Activated CD4-positive, alpha-beta T cell treated with anti-CD3 and anti-CD28 coated beads, Interleukin-2, Interleukin-6, amounts not matched to agents 100 ng/mL and 50 ng/mL, durations not matched to agents 16 hours and 8 hours (primary cell): ENCODE measurements at regions not wholly inside any gene's neighbourhood (a gene's known extent, or its start where the extent isn't known, plus 50 kb on each side); places are given as distances from the start of the nearest gene placed in this dataset.

Experiments
- DNase-seq: peaks from one replicate; pipeline ENCODE4 v3.0.0-alpha.2; 2020

DNA sequence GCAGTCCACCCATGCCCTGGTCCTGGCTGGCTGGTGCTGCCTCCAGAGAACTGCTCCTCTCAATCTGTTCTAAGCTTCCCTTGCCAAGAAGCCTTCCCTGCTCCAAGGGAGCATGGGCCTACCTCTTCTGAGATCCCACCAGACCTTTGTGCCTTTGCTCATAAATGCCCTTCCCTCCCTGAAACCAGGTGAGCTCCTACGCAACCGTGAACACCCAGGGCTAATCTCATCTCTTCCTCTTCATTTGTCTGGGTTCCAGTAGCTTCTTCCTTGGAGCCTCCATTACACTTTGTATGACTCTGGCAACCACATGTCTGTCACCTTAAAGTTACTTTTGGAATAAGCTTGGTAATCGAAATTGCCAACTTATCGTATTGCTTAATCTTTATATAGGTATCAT is 270.6 kb downstream of the PBX3 start:
- no peak for DNase-seq

DNA sequence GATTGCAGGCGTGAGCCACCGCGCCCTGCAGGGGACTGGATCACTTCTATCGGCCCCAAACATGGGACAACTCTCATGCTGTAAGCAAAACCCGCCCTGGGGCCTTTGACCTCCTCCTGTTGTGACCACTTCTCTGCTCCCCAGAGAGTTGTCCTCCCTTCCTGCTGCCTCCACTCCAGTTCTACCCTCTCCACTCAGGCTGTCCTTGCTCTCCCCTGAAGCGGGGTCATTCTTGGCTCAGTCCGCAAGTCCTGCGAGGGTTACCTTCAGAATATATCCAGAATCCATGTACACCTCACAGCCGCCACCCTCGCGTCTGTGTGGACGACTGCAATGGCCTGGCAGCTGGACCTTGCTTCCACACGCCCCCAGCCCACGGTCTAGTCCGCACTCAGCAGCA is 273.7 kb downstream of the PBX3 start:
- DNase-seq, result no peak

DNA sequence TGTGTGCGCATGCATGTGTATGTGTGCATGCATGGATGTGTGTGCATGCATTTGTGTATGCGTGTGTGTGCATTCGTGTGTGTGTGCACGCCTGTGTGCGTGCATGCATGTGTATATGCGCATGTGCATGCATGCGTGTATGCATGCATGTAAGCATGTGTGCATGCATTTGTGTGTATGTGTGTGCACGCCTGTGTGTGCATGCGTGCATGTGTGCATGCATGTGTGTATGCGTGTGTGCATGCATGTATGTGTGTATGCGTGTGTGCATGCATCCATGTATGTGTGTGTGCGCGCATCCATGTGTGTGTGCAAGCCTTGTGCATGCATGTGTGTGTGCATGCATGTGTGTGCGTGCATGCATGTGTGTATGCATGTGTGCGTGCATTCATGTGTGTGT is 276.8 kb downstream of the PBX3 start:
- DNase-seq, result no peak

DNA sequence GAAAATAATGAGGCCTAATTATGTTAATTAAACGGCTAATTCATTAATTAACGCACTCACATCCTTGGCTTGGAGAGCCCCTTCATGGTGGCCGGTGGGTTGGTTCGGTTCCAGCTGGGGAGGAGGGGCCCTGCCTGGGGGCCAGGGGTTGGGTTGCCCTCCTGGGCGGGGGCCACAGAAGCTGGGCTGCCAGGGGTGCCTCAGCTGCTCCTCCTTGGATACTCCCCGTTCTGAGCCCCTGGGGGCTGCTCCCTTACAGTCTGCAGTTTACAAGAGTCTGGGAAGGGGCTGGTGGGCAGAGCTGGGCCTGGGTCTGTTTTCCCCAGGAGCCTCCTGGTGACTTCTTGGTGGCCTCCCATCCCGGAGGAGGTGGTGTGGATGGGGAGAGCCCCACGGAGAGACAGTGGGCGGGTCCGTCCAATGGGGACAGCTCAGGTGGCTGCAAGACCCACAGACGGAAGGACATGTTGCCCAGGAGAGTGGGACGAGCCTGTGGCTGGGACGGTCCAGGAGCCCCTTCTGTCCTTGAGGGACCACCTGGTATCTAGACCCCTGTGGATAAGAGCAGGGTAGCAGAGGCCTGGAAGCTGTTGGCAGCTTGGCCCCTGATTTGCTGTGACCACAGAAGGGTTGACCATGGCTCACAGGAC is 277.5 kb downstream of the PBX3 start:
- DNase-seq, result no peak

DNA sequence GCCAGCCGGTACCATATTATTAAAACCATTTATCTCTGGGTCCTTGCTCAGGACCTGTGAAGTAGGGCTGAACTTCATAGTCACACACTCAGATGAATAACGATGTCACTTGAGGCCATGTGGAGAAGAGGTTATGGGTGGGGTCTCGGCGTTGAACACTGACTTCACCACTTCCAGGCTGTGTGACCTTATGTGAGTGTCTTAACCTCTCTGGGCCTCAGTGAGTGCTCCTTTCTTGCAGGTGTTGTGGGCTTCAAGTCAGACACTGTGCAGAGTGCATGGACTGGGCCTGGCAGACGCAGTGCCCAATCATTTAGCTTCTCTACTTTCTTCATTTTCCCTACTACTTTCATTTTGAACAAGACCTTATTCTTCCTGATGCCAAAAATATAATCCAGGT is 278.8 kb downstream of the PBX3 start:
- no peak for DNase-seq

DNA sequence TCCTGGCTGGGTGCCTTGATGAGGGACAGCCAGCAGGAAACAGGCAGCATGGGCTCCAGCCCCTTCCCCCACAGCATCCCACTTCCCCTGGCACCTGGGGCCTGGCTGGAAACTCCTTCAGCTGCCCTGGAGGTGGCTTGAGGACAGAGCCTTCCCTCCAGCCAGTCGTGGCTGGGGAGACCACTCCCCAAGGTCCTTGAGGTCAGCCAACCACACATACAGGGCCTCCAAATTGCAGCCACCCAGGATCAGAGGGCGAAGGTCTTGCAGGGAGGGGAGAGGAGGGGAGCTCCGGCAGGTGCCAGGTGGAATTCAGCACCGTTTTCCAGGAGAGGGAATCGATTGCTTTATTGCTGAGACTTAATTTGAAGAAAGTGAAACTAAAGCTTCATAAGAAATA is 280.4 kb downstream of the PBX3 start:
- no peak for DNase-seq

DNA sequence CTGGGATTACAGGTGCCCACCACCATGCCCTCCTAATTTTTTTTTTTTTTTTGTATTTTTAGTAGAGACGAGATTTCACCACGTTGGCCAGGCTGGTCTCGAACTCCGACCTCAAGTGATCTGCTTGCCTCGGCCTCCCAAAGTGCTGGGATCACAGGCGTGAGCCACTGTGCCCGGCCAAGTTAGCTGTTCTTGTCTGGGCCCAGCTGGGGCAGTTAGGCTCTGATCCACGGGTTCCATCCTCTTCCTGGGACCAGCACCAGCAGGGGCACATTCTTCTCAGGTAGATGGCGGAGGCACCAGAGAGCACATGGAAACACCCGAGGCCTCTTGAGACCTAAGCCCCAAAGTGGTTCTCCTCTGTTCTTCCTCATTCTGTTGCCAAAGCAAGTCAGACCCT is 281.6 kb downstream of the PBX3 start:
- no peak for DNase-seq

DNA sequence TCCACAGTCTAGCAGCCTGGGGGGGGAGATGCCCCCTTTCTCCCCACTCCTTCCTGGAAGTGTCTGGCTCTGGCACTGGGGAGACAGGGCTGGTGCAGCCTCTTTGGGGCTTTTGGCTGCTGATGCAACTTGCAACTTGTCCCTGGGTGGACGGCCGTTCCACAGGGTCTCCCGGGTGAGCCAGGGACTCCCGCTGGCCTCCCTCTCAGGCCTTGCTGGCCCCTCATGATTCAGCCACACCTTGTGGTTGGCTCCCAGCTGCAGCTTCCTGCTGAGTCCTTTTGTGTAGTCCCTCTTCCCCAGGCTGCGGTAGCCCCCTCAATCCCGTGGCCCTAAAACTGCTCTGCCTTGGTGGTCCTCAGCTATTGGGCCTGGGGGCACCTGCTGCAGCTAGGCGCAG is 283.5 kb downstream of the PBX3 start:
- no peak for DNase-seq

DNA sequence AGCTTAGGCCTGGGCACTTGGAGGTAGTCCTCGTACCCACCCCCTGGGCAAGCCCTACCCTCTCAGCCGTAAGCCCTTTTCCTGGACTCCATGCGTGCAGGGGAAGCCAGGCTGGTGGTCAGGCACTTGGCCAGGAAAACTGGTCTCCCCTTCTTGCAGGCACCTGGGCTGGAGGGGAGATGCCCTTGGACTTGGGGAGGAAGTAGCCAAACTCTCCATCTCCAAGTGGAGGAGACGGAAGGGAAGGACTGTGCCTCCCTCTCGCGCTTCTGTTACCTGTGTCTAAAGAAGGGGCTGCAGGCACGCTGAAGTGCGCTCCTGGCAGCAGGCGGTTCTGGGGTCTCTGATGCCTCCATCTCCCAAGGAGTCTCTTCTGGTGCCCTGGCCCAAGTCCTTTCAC is 283.9 kb downstream of the PBX3 start:
- DNase-seq, result no peak

DNA sequence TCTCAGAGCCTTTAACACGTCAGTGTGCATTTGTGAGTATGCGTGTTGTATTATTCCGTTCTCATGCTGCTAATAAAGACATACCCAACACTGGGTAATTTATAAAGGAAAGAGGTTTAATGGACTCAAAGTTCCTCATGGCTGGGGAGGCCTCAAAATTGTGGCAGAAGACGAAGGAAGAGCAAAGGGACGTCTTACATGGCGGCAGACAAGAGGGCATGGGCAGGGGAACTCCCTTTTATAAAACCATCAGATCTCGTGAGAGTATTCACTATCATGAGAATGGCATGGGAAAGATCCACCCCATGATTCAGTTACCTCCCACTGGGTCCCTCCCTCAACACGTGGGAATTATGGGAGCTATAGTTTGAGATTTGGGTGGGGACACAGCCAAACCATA is 285.0 kb downstream of the PBX3 start:
- DNase-seq, result no peak

DNA sequence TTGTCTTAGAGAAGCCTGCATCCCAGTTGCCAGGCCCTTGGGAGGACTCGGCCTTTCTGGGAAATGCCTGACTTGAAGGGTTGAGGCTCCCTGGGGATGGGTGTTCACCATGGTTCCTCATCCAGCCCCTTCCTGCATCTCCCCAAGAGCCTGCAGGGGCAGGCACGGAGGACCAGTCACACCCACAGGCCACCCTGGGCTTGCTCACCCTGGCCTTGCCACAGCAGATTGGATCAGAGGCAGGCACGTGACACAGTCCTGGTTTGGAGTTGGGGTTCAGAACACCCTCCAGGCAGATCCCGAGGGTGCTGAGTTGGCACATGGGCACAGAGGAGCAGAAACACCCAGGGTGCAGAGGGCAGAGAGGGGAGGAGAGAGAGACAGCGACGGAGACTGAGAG is 286.1 kb downstream of the PBX3 start:
- DNase-seq, result no peak

DNA sequence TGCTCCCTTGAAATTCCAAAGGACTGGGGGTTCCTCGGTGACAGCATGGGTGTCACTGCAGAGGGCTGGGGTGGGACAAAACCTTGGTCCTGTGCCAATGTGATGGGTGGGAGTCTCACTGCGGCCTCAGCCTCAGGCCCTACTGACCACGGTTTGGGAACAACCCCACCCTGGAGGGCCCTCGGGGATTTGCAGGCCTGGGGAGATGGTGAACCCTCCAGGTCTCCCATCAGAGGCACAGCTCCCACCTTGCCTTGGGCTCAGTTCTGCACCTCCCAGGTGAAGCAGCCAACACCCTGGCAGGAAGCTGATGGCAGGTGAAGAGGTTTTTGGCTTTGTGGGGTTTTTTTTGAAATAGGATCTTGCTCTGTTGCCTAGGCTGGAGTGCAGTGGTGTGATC is 286.8 kb downstream of the PBX3 start:
- DNase-seq, result no peak

DNA sequence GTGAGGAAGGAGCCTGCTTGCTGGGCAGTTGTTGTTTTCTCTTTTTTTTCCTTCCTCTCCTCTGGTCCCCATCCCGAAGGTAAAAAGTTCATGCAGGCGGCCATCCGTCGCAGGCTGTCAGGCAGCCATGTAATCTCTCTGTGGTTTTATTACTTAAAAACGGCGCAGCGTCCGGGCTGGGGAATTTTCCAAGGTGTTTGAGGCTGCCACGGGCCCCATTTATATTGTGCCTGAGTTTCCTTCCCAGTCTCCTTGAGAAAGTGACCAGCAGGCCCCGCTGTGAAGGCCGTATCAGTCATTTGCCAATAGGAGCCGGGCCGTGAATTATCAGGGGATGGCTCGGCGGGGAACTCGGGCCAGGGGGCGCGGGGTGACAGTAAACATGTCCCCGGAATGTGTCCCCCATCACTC is 289.7 kb downstream of the PBX3 start:
- no peak for DNase-seq

DNA sequence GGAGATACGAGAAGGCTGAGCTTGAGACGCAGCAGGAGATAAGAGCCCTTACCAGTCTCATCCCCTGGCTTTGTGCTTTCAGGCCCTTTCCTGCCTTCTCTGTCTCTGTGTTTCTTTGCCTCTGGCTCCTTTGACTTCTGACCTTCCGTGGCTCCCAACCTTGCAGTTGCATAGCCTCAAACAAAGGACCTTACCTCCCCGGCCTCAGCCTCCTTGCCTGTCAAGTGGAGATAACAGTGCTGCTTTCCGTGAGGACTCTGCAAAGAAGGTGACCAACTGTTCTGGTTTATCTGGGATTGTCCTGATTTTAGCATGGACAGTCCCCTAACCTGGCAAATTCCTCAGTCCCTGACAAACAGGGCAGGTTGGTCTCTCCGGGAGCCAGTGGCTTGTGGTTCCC is 287.8 kb upstream of the MVB12B start:
- no peak for DNase-seq

DNA sequence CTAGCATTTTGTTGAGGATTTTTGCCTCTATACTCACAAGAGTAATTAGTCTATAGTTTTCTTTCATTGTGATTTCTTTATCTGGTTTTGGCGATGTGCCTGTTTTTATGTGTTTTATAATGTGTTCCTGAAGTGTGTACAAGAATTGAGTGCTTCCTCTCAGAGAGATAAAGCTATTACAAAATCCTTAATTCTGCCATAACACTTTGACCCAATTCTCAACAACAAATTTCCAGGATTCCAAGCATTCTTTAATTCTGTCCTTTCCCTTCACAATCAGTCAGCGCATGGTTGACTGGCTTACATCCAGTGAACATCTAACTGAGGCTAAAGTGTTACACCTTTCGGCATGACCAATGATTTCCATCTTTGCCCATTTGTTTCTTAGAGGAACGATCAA is 282.9 kb upstream of the MVB12B start:
- no peak for DNase-seq

DNA sequence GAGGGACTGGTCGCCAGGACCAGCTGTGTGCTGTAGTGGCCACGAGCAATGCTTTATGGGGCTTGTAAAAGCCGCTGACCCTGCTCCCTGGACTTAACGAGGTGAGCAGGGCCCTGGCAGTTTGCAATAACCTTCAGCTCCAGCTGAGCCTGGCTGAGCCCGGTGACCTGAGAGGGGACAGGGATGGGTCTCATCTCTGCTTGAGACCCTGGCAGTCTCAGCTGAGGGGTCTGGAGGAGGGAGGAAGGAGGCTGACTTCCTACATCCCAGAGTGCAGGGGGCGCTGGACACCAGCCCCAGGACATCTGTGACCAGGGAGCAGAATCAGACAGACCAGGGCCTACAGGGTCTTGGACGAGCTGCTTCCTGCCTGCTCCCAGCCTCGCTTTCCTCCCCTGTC is 277.5 kb upstream of the MVB12B start:
- no peak for DNase-seq

DNA sequence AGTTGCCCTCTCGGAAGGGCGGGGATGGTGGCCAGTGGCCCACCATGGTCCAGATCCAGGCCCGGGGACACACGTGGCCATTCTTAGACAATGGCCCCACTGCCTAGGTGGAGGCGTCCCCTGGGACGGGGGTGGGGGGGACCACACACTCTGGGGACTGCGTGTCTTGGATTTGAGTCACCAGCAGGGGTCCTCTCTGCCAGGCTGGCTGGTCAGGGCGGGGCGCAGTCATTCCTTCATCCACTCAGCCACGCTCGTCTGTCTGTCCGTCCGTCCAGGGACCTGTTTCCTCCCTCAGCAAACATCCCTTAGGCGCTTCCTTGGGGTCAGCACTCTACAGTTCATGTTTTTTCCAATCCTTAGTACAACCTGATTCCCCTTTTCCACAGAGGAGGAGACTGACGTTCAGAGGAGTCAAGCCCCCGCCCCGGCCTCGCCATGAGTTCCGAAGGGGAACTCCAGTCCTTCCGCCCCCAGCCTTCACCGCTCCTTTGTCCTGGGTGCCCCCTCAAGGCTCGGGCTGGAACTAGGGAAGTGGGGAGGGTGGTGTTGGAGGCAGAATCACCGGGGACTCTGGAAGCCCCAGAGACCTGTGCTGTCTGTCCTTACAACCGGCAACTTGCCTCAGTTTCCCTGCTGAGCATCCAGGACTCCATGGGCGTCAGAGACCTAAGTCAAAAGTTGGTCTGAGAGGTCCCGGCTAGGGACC is 276.6 kb upstream of the MVB12B start:
- no peak for DNase-seq

DNA sequence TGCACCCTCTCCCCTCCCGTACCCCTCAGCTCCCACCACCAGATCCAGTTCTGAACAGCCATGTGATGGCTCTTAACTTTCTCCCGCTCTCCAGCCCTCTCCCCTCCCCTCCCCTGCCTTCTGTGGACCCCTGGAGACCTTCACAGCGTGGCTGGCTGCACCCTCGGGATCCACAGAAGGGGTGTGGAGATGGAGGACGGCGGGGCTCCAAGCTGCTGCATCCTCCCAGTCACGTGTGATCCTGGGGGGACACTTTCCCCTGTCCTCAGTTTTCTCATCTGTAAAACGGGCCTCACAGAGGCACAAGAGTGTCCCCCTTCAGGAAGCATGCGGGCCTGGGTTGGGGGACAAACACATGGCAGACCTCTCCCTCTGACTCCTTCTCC is 276.0 kb upstream of the MVB12B start:
- DNase-seq, result no peak

DNA sequence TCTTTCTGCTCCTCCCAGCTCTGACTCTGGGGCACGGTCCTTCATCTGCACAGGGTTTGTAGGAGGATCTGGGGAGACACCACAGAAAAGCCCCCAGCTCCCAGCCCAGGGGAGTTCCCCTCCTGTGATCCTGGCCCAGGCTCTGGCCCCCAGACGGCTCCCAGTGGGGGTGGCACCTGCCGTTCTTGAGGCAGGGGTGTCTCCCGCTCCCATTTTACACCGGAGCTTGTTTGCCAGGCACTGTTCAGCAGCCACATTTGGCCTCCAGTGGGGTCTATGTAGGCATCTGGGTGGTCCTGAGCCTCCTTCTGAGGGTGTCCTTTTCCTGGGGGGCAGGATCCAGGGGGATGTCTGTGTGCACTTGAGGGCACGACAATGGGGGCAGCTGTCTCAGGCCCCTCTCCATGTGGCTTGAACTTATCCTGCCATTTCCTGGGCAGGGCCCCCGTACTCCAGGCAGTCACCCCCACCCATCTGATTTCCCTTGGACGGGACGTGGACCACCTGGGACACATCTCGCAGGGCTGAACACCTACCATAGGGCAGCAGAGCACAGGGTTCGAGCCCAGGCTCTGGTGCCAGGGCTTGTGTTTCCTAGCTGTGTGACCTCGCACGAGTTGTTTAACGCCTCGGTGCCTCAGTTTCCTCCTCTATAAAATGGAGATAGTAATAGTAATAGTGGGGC is 275.0 kb upstream of the MVB12B start:
- no peak for DNase-seq

DNA sequence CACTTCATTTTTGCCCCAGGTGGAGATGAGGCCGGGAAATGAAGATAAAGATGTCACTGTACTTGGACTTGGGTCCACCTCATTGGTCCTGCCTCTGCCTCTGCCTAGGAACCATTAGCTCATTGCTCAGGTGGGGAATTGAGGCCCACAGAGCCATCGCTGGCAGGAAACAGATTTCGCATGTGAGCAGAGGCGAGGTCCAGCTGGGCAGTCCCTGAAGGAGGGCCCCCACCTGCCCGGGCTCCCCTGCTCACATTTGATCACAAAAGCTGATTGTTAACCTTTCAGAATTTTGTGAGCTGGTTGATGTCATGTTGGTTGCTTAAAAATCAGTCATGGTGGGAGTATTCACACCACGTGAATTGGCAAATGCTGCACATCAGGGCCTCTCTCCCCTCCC is 273.8 kb upstream of the MVB12B start:
- no peak for DNase-seq

DNA sequence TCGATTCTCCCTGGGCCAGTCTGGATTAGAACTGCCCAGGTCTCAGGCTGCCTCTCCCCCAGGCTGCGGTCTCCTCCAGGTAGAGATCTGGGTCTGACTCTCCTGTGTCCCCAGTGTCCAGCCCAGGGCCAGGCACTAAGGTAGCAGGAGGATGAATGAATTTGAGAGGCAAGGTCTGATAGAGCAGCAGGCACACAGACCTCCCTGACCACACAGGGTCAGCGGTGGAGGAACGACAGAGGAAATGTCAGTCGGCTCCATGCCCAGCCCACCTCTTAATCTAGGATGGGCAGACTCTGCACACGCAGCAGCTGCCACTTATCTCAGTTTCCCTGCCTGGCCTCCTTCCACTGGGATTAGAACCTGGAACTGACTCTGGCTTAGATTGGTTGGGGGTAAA is 272.7 kb upstream of the MVB12B start:
- no peak for DNase-seq

DNA sequence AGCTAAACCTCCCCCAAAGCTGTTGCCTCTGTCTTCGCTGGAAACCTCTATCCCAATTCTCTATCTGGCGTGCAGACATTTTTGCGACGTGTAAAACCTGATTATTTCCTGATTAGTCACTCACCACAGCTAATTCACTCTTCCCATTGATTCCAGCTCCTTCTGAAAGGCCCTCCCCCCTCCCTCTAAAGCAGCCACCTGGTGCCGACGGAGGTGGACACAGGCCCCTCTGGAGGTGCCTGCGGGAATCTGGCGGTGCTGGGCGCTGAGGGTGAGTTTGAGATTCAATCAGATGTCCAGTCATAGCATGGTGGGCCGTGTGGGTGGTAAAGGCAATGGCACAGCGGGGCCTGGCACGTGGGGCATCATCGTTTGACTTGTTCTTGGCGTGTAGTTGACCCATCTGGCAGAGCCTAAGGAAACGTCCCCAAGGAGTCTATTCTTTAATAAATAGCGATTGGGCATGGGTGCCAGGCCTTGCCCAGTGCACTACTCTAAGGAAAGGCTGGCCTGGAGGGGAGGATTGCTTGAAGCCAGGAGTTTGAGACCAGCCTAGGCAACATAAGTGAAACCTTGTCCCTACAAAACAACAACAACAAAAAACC is 271.1 kb upstream of the MVB12B start:
- DNase-seq, result no peak

DNA sequence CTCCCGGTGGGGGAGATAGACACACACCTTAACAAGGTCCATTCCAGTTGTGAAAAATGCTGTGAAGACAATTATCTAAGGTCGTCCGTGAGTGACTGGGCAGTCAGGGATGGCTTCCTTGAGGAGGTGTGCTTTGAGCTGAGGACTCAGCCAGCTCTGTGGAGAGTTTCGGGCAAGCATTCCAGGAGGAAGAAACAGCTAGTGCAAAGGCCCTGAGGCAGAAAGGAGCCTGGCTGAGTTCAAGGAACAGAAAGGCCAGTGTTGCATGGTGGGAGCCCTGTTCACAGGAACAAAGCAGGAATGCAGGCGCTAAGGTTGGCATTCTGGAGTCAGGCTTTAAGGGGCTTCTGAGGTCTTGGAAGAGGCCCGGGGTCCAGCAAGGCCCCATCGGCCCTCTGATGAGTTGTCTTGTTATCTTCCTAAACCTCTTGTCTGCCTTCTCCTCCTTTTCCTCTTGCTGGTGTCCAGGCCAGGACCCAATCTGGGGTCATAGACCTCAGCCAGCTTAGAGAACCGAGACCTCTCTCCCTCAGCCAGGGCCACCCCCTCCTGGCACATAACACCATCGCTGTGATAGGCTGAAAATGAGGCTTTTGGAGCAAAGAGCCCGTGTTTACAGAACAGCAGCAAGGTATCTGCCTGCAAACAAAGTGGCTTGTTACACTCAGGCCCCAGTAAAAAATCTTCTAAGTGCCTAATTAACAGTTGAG is 270.2 kb upstream of the MVB12B start:
- DNase-seq, result no peak
